Cardiac fibroblast (primary cell): ENCODE measurements at regions not wholly inside any gene's neighbourhood (a gene's known extent, or its start where the extent isn't known, plus 50 kb on each side); places are given as distances from the start of the nearest gene placed in this dataset.

Experiments
- DNase-seq, 2 donors: peaks; one replicate each; pipeline versions ENCODE4 v3.0.0 to v3.0.0-alpha.2; 2010; ENCODE audit warnings: low read depth in 2 of 2
- H3K4me3 ChIP-seq, 2 donors: replicated peaks in 1 of 2; 1 replicate in 1 of 2; 2 replicates in 1 of 2; pipeline ENCODE4 v1.5.1; 2011; ENCODE audit warnings: low read depth in 2 of 2, low read length in 2 of 2, mild to moderate bottlenecking in 2 of 2, moderate library complexity in 1 of 2
- CTCF ChIP-seq: IDR thresholded peaks from one replicate; pipeline ENCODE4 v1.5.1; 2011; ENCODE audit warnings: low read depth, mild to moderate bottlenecking, low read length, inconsistent platforms

GRCh38 chr2:217060516-217060915, 200.7 kb upstream of the TNP1 start:
- DNase-seq = peak; percentile 20 to 33
- TF ChIP-seq CTCF = no peak
- H3K4me3 ChIP-seq = no peak overlapping the region

GRCh38 chr2:217058791-217059755, 199.2 kb upstream of the TNP1 start:
- DNase-seq = peak in 1 of 2 donors; percentile 60
- H3K4me3 ChIP-seq = no peak overlapping the region
- TF ChIP-seq CTCF = no peak

GRCh38 chr2:217057773-217058172, 197.9 kb upstream of the TNP1 start:
- TF ChIP-seq CTCF = no peak
- DNase-seq = no peak
- no peak overlapping the region for H3K4me3 ChIP-seq

- TF ChIP-seq CTCF = no peak
- no peak for DNase-seq
- H3K4me3 ChIP-seq = no peak overlapping the region
These were observed 195.8 kb upstream of the TNP1 start for GRCh38 chr2:217055624-217056023.

GRCh38 chr2:217054791-217055190, 194.9 kb upstream of the TNP1 start:
- TF ChIP-seq CTCF = no peak
- H3K4me3 ChIP-seq = no peak overlapping the region
- DNase-seq = peak; percentile 19 to 70

GRCh38 chr2:217052856-217053577, 193.2 kb upstream of the TNP1 start:
- no peak overlapping the region for H3K4me3 ChIP-seq
- no peak for DNase-seq
- no peak for TF ChIP-seq CTCF
